ENCODE measurements at regions not wholly inside any gene's neighbourhood (a gene's known extent, or its start where the extent isn't known, plus 50 kb on each side); places are given as distances from the start of the nearest gene placed in this dataset.

DNA sequence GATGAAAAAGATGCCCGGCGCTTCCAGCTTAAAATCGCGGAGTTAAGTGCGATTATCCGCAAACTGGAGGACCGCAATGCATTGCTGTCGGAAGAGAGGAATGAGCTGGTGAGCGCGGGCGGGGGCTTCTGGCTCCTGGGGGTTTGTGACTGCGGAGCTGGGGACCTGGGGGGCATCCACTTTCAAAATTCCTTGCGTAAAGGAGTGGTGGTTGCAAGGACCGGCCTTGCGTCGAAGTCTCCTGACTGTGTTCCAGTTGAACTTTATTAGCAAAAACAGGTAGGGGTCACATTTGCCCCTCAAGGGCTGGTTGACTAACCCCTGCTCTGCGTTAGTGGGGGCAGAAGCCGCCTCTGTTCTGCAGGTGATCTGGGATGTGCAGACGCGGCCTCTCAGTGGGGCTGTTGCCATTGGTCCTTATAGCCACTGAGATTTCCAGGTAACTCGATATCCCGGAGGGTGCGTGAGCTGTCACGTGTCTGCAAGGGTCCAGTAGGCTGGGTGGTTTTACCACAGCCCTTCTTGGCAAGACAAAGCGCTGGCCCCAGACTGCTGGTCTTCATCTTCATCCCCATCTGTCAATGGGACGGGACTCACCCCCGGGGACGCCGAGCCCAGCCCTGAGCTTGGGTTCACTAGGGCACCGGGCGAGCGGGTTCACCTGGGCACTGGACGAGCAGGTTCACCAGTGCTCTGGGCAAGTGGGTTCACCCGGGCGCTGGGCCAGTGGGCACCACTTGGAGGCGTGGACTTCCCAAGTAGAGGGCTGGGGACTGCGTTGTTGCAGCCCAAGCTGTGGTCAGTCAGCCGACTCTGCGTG, 51.5 kb upstream of the DPYSL4 start:
- ATAC-seq: no peak
- Histone ChIP-seq H3K36me3 (ENCODE audit: control insufficient read depth, insufficient read depth, low read length) (no peaks in the 10 kb centered on the region), H3K9me3 (ENCODE audit: control insufficient read depth, insufficient read depth, low read depth, low read length) (no peaks in the 10 kb centered on the region), H3K4me3 (ENCODE audit: low read depth in 2 of 2, low read length in 2 of 2) (no peak overlapping the region), H3K27ac (ENCODE audit: low read length) (no peak overlapping the region), H3K27me3 (ENCODE audit: control insufficient read depth, insufficient read depth, low read length) (no peaks in the 10 kb centered on the region; the same call in 1 of the 2 replicates), H3K4me1 (ENCODE audit: control insufficient read depth, insufficient read depth, low read length) (no peaks in the 10 kb centered on the region)
- no peak for DNase-seq (ENCODE audit: low read depth, low spot score)
- in situ Hi-C loops (cut with HindIII; ENCODE audit: low pct_unique_long_range_greater_than_20kb, low sequenced_read_pairs): no loop called here
- intact Hi-C loops (cut with micrococcal nuclease; ENCODE audit: unreplicated experiment): loop anchor here (10.0 kb wide), 1 partner anchor 100 kb away; no protein-coding TSS in a partner anchor
- BruUV-seq (replicated peaks): no TSS peak
- ChIA-PET CTCF (no interaction called here), POLR2A (no interaction called here)
- TF ChIP-seq SIN3A (IDR thresholded peaks at IDR 0.05; ENCODE audit: borderline replicate concordance, insufficient read depth, low read depth, low read length) (no peak), POLR2AphosphoS5 (IDR thresholded peaks at IDR 0.05; ENCODE audit: low read depth, low read length) (no peak), TCF7L2 (IDR thresholded peaks at IDR 0.05; ENCODE audit: low read depth, low read length) (no peak)
- TF ChIP-seq, protein P1, sequence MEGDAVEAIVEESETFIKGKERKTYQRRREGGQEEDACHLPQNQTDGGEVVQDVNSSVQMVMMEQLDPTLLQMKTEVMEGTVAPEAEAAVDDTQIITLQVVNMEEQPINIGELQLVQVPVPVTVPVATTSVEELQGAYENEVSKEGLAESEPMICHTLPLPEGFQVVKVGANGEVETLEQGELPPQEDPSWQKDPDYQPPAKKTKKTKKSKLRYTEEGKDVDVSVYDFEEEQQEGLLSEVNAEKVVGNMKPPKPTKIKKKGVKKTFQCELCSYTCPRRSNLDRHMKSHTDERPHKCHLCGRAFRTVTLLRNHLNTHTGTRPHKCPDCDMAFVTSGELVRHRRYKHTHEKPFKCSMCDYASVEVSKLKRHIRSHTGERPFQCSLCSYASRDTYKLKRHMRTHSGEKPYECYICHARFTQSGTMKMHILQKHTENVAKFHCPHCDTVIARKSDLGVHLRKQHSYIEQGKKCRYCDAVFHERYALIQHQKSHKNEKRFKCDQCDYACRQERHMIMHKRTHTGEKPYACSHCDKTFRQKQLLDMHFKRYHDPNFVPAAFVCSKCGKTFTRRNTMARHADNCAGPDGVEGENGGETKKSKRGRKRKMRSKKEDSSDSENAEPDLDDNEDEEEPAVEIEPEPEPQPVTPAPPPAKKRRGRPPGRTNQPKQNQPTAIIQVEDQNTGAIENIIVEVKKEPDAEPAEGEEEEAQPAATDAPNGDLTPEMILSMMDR (IDR thresholded peaks at IDR 0.05): no peak
- TF ChIP-seq, protein P2, sequence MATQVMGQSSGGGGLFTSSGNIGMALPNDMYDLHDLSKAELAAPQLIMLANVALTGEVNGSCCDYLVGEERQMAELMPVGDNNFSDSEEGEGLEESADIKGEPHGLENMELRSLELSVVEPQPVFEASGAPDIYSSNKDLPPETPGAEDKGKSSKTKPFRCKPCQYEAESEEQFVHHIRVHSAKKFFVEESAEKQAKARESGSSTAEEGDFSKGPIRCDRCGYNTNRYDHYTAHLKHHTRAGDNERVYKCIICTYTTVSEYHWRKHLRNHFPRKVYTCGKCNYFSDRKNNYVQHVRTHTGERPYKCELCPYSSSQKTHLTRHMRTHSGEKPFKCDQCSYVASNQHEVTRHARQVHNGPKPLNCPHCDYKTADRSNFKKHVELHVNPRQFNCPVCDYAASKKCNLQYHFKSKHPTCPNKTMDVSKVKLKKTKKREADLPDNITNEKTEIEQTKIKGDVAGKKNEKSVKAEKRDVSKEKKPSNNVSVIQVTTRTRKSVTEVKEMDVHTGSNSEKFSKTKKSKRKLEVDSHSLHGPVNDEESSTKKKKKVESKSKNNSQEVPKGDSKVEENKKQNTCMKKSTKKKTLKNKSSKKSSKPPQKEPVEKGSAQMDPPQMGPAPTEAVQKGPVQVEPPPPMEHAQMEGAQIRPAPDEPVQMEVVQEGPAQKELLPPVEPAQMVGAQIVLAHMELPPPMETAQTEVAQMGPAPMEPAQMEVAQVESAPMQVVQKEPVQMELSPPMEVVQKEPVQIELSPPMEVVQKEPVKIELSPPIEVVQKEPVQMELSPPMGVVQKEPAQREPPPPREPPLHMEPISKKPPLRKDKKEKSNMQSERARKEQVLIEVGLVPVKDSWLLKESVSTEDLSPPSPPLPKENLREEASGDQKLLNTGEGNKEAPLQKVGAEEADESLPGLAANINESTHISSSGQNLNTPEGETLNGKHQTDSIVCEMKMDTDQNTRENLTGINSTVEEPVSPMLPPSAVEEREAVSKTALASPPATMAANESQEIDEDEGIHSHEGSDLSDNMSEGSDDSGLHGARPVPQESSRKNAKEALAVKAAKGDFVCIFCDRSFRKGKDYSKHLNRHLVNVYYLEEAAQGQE (IDR thresholded peaks at IDR 0.05; ENCODE audit: insufficient read depth in 1 of 2, low read depth in 2 of 2, low read length in 1 of 2): no peak

DNA sequence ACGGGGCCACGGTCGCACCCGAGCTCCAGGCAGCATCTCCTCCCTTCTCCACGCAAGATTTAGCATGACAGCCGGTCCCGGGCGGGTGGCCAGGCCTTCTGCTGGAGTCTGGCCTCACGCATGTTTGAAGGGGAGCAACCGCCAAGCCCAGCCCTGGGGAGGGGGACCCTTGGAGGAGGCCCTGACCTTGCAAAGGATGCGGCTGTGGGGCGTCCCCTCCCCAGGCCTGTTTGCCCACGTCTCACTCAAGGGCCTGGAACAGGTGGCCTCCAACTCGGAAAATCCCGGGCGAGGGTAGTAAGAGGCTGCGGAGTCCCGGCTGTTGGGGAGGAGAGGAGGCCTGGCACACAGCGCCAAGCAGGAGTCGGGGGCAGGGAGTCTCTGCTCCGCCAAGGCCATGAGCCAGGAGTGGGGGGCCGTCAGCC, 50.6 kb upstream of the DPYSL4 start:
- H3K27me3 ChIP-seq (ENCODE audit: control insufficient read depth, insufficient read depth, low read length): no peaks in the 10 kb centered on the region; the same call in 1 of the 2 replicates
- intact Hi-C loops (cut with micrococcal nuclease; ENCODE audit: unreplicated experiment) (loop anchor here (10.0 kb wide), 1 partner anchor 101 kb away; no protein-coding TSS in a partner anchor), in situ Hi-C loops (cut with HindIII; ENCODE audit: low pct_unique_long_range_greater_than_20kb, low sequenced_read_pairs) (no loop called here)
- no peak overlapping the region for H3K27ac ChIP-seq (ENCODE audit: low read length)
- no peak for ATAC-seq
- H3K36me3 ChIP-seq (ENCODE audit: control insufficient read depth, insufficient read depth, low read length): no peaks in the 10 kb centered on the region
- no peak overlapping the region for H3K4me3 ChIP-seq (ENCODE audit: low read depth in 2 of 2, low read length in 2 of 2)
- no peak for TF ChIP-seq TCF7L2 (IDR thresholded peaks at IDR 0.05; ENCODE audit: low read depth, low read length)
- TF ChIP-seq, protein P1 (IDR thresholded peaks at IDR 0.05): no peak
- no peak for TF ChIP-seq POLR2AphosphoS5 (IDR thresholded peaks at IDR 0.05; ENCODE audit: low read depth, low read length)
- TF ChIP-seq, protein P2 (IDR thresholded peaks at IDR 0.05; ENCODE audit: insufficient read depth in 1 of 2, low read depth in 2 of 2, low read length in 1 of 2): no peak
- no peak for TF ChIP-seq SIN3A (IDR thresholded peaks at IDR 0.05; ENCODE audit: borderline replicate concordance, insufficient read depth, low read depth, low read length)
- H3K9me3 ChIP-seq (ENCODE audit: control insufficient read depth, insufficient read depth, low read depth, low read length): no peaks in the 10 kb centered on the region
- H3K4me1 ChIP-seq (ENCODE audit: control insufficient read depth, insufficient read depth, low read length): no peaks in the 10 kb centered on the region
- POLR2A ChIA-PET: no interaction called here
- DNase-seq (ENCODE audit: low read depth, low spot score): no peak
- CTCF ChIA-PET: no interaction called here
- BruUV-seq (replicated peaks): no TSS peak

Measured in Panc1 (cell line).